BLaER1 treated with 17β-estradiol and CSF1 and Interleukin-3, amounts not matched to agents 10 nM and 100 nM (cell line): ENCODE measurements at regions not wholly inside any gene's neighbourhood (a gene's known extent, or its start where the extent isn't known, plus 50 kb on each side); places are given as distances from the start of the nearest gene placed in this dataset.
"Not testable (repeated sequence)": the region's sequence is repeated elsewhere in the genome, so short reads cannot be mapped to it uniquely, and the experiment has no call there.

Experiments used
- H3K27ac ChIP-seq, 11 experiments: shearing (Covaris generic); formaldehyde crosslinking; 2 replicates each; pipeline ENCODE4 v1.8.1; 2022
- H3K27me3 ChIP-seq, 11 experiments: shearing (Covaris generic); formaldehyde crosslinking; 2 replicates each; pipeline ENCODE4 v1.8.1; 2022
- H3K36me3 ChIP-seq, 11 experiments: shearing (Covaris generic); formaldehyde crosslinking; 2 replicates each; pipeline ENCODE4 v1.8.1; 2022
- H3K4me1 ChIP-seq, 10 experiments: shearing (Covaris generic); formaldehyde crosslinking; 2 replicates each; pipeline ENCODE4 v1.8.1; 2022
- H3K4me2 ChIP-seq, 11 experiments: shearing (Covaris generic); formaldehyde crosslinking; 2 replicates each; pipeline ENCODE4 v1.8.1; 2022
- H3K4me3 ChIP-seq, 10 experiments: shearing (Covaris generic); formaldehyde crosslinking; 2 replicates each; pipeline ENCODE4 v1.8.1; 2022
- H3K9ac ChIP-seq, 11 experiments: shearing (Covaris generic); formaldehyde crosslinking; 2 replicates each; pipeline ENCODE4 v1.8.1; 2022
- H3K9me3 ChIP-seq, 11 experiments: shearing (Covaris generic); formaldehyde crosslinking; replicated peaks in 1 of 11; 2 replicates each; pipeline ENCODE4 v1.8.1; 2022
- H4K20me1 ChIP-seq, 11 experiments: shearing (Covaris generic); formaldehyde crosslinking; 2 replicates each; pipeline ENCODE4 v1.8.1; 2022
- Cebpa-rat ChIP-seq, 11 experiments: shearing (Covaris generic); IDR thresholded peaks; 2 replicates each; pipeline ENCODE4 v1.8.1; 2022

GRCh38 chr2:167748536-167748935, 498.9 kb downstream of the STK39 start:
- no peak for TF ChIP-seq Cebpa-rat (IDR thresholded peaks at IDR 0.05)

GRCh38 chr2:167745667-167746066, 501.7 kb downstream of the STK39 start:
- H3K27me3 ChIP-seq, result no peaks in the 10 kb centered on the region
- H3K4me2 ChIP-seq, result no peak overlapping the region
- no peak overlapping the region for H3K9ac ChIP-seq
- H4K20me1 ChIP-seq, result no peaks in the 10 kb centered on the region
- no peak overlapping the region for H3K4me3 ChIP-seq
- H3K36me3 ChIP-seq, result no peaks in the 10 kb centered on the region
- H3K9me3 ChIP-seq, result no peaks in the 10 kb centered on the region
- no peak overlapping the region for H3K27ac ChIP-seq
- no peaks in the 10 kb centered on the region for H3K4me1 ChIP-seq
- TF ChIP-seq Cebpa-rat (IDR thresholded peaks at IDR 0.05), result no peak

More at GRCh38 chr2:167748536-167748935, 498.9 kb downstream of the STK39 start:
- Histone ChIP-seq H3K9me3 (no peaks in the 10 kb centered on the region), H4K20me1 (no peaks in the 10 kb centered on the region), H3K4me2 (no peak overlapping the region), H3K4me3 (no peak overlapping the region), H3K4me1 (no peaks in the 10 kb centered on the region), H3K27me3 (no peaks in the 10 kb centered on the region), H3K27ac (no peak overlapping the region), H3K36me3 (no peaks in the 10 kb centered on the region), H3K9ac (no peak overlapping the region)

GRCh38 chr2:167739921-167740320, 507.5 kb downstream of the STK39 start:
- H3K4me1 ChIP-seq, H3K27ac ChIP-seq, H3K9ac ChIP-seq, H3K27me3 ChIP-seq, H3K9me3 ChIP-seq, H3K4me3 ChIP-seq, H3K4me2 ChIP-seq, H3K36me3 ChIP-seq, H4K20me1 ChIP-seq: not testable (repeated sequence)

- no peak overlapping the region for H3K4me3 ChIP-seq
- H3K9me3 ChIP-seq, result no peaks in the 10 kb centered on the region
- H4K20me1 ChIP-seq, result no peaks in the 10 kb centered on the region
- H3K4me1 ChIP-seq, result no peaks in the 10 kb centered on the region
- no peaks in the 10 kb centered on the region for H3K36me3 ChIP-seq
- no peak overlapping the region for H3K27ac ChIP-seq
- H3K9ac ChIP-seq, result no peak overlapping the region
- no peak for TF ChIP-seq Cebpa-rat (IDR thresholded peaks at IDR 0.05)
- no peak overlapping the region for H3K4me2 ChIP-seq
- H3K27me3 ChIP-seq, result no peaks in the 10 kb centered on the region
These were observed 513.6 kb downstream of the STK39 start for GRCh38 chr2:167733747-167734146.

GRCh38 chr2:167732326-167732725, 515.1 kb downstream of the STK39 start:
- TF ChIP-seq Cebpa-rat (IDR thresholded peaks at IDR 0.05), result no peak

GRCh38 chr2:167729911-167730310, 517.5 kb downstream of the STK39 start:
- Histone ChIP-seq H4K20me1 (no peaks in the 10 kb centered on the region), H3K4me2 (no peak overlapping the region), H3K27me3 (no peaks in the 10 kb centered on the region), H3K36me3 (no peaks in the 10 kb centered on the region), H3K4me3 (no peak overlapping the region), H3K27ac (no peak overlapping the region), H3K9me3 (no peaks in the 10 kb centered on the region), H3K4me1 (no peaks in the 10 kb centered on the region), H3K9ac (no peak overlapping the region)
- no peak for TF ChIP-seq Cebpa-rat (IDR thresholded peaks at IDR 0.05)

More at GRCh38 chr2:167732326-167732725, 515.1 kb downstream of the STK39 start:
- Histone ChIP-seq H3K9me3 (no peaks in the 10 kb centered on the region), H3K9ac (no peak overlapping the region), H4K20me1 (no peaks in the 10 kb centered on the region), H3K4me2 (no peak overlapping the region), H3K27ac (no peak overlapping the region), H3K4me1 (no peaks in the 10 kb centered on the region), H3K27me3 (no peaks in the 10 kb centered on the region), H3K36me3 (no peaks in the 10 kb centered on the region), H3K4me3 (no peak overlapping the region)

GRCh38 chr2:167726788-167727187, 520.6 kb downstream of the STK39 start:
- no peak overlapping the region for H3K4me3 ChIP-seq
- no peak for TF ChIP-seq Cebpa-rat (IDR thresholded peaks at IDR 0.05)
- no peaks in the 10 kb centered on the region for H4K20me1 ChIP-seq
- H3K9me3 ChIP-seq, result no peaks in the 10 kb centered on the region
- no peak overlapping the region for H3K4me2 ChIP-seq
- H3K27me3 ChIP-seq, result no peaks in the 10 kb centered on the region
- H3K4me1 ChIP-seq, result no peaks in the 10 kb centered on the region
- H3K9ac ChIP-seq, result no peak overlapping the region
- H3K36me3 ChIP-seq, result no peaks in the 10 kb centered on the region
- H3K27ac ChIP-seq, result no peak overlapping the region

GRCh38 chr2:167721593-167721992, 525.8 kb downstream of the STK39 start:
- Histone ChIP-seq H3K9me3 (no peaks in the 10 kb centered on the region), H4K20me1 (no peaks in the 10 kb centered on the region), H3K4me2 (no peak overlapping the region), H3K4me1 (no peaks in the 10 kb centered on the region), H3K9ac (no peak overlapping the region), H3K4me3 (no peak overlapping the region), H3K36me3 (no peaks in the 10 kb centered on the region), H3K27me3 (no peaks in the 10 kb centered on the region), H3K27ac (no peak overlapping the region)
- no peak for TF ChIP-seq Cebpa-rat (IDR thresholded peaks at IDR 0.05)

- Histone ChIP-seq H3K36me3 (no peaks in the 10 kb centered on the region), H3K4me1 (no peaks in the 10 kb centered on the region), H3K9me3 (no peaks in the 10 kb centered on the region), H3K27me3 (no peaks in the 10 kb centered on the region), H3K4me2 (no peak overlapping the region), H3K9ac (no peak overlapping the region), H4K20me1 (no peaks in the 10 kb centered on the region), H3K4me3 (no peak overlapping the region), H3K27ac (no peak overlapping the region)
- no peak for TF ChIP-seq Cebpa-rat (IDR thresholded peaks at IDR 0.05)
These were observed 528.0 kb downstream of the STK39 start for GRCh38 chr2:167719410-167719809.

- Histone ChIP-seq H3K36me3 (no peaks in the 10 kb centered on the region), H4K20me1 (no peaks in the 10 kb centered on the region), H3K4me2 (no peak overlapping the region), H3K9me3 (no peaks in the 10 kb centered on the region), H3K9ac (no peak overlapping the region), H3K27ac (no peak overlapping the region), H3K4me3 (no peak overlapping the region), H3K4me1 (no peaks in the 10 kb centered on the region), H3K27me3 (no peaks in the 10 kb centered on the region)
- TF ChIP-seq Cebpa-rat (IDR thresholded peaks at IDR 0.05), result no peak
These were observed 528.8 kb downstream of the STK39 start for GRCh38 chr2:167718560-167718959.

GRCh38 chr2:167715932-167716331, 531.5 kb downstream of the STK39 start:
- Histone ChIP-seq H4K20me1 (no peaks in the 10 kb centered on the region), H3K9ac (no peak overlapping the region), H3K4me2 (no peak overlapping the region), H3K27ac (no peak overlapping the region), H3K4me3 (no peak overlapping the region), H3K27me3 (no peaks in the 10 kb centered on the region), H3K9me3 (no peaks in the 10 kb centered on the region), H3K36me3 (no peaks in the 10 kb centered on the region), H3K4me1 (no peaks in the 10 kb centered on the region)
- no peak for TF ChIP-seq Cebpa-rat (IDR thresholded peaks at IDR 0.05)

- not testable (repeated sequence) for H4K20me1 ChIP-seq, H3K9ac ChIP-seq, H3K4me3 ChIP-seq, H3K27ac ChIP-seq, H3K36me3 ChIP-seq, H3K4me2 ChIP-seq, H3K4me1 ChIP-seq, H3K9me3 ChIP-seq, H3K27me3 ChIP-seq
These were observed 531.9 kb downstream of the STK39 start for GRCh38 chr2:167715498-167715897.
